GM19023 (cell line): ENCODE measurements at regions not wholly inside any gene's neighbourhood (a gene's known extent, or its start where the extent isn't known, plus 50 kb on each side); places are given as distances from the start of the nearest gene placed in this dataset.

Experiments
- ATAC-seq: cut with Tn5 transposase; IDR thresholded peaks from one replicate; pipeline ENCODE4 v1.9.1; 2021; ENCODE audit warnings: mild to moderate bottlenecking, moderate library complexity; ENCODE audit not compliant: unreplicated experiment

GRCh38 chr9:88753691-88754367 lies 218.9 kb downstream of the NXNL2 start:
- ATAC-seq: no peak

GRCh38 chr9:88754452-88754851 lies 219.5 kb downstream of the NXNL2 start:
- no peak for ATAC-seq

GRCh38 chr9:88754886-88755285 lies 219.9 kb downstream of the NXNL2 start:
- ATAC-seq: no peak

GRCh38 chr9:88757406-88758010 lies 222.5 kb downstream of the NXNL2 start:
- ATAC-seq: no peak

- ATAC-seq: no peak
Measured at GRCh38 chr9:88759364-88759763, 224.4 kb downstream of the NXNL2 start.

GRCh38 chr9:88766778-88767503 lies 224.3 kb upstream of the S1PR3 start:
- ATAC-seq: no peak

GRCh38 chr9:88767504-88767790 lies 223.8 kb upstream of the S1PR3 start:
- no peak for ATAC-seq

- no peak for ATAC-seq
Measured at GRCh38 chr9:88772575-88772974, 218.7 kb upstream of the S1PR3 start.

- no peak for ATAC-seq
Measured at GRCh38 chr9:88773126-88773525, 218.1 kb upstream of the S1PR3 start.

- no peak for ATAC-seq
Measured at GRCh38 chr9:88773627-88774244, 217.5 kb upstream of the S1PR3 start.

GRCh38 chr9:88775037-88775471 lies 216.2 kb upstream of the S1PR3 start:
- ATAC-seq: no peak

- no peak for ATAC-seq
Measured at GRCh38 chr9:88775559-88775958, 215.7 kb upstream of the S1PR3 start.

GRCh38 chr9:88775966-88776365 lies 215.3 kb upstream of the S1PR3 start:
- no peak for ATAC-seq

GRCh38 chr9:88776717-88777497 lies 214.4 kb upstream of the S1PR3 start:
- no peak for ATAC-seq

- no peak for ATAC-seq
Measured at GRCh38 chr9:88777498-88778312, 213.6 kb upstream of the S1PR3 start.

GRCh38 chr9:88781628-88782391 lies 209.5 kb upstream of the S1PR3 start:
- ATAC-seq: no peak

GRCh38 chr9:88782931-88783710 lies 208.1 kb upstream of the S1PR3 start:
- no peak for ATAC-seq

GRCh38 chr9:88783711-88784083 lies 207.6 kb upstream of the S1PR3 start:
- no peak for ATAC-seq

- ATAC-seq: no peak
Measured at GRCh38 chr9:88784960-88785359, 206.3 kb upstream of the S1PR3 start.
